Stimulated activated effector memory CD8-positive, alpha-beta T cell treated with anti-CD3 and anti-CD28 coated beads, Interleukin-12 subunit alpha, Interleukin-12 subunit beta, amount 100 ng/mL, for 72 hours (primary cell): ENCODE measurements at regions not wholly inside any gene's neighbourhood (a gene's known extent, or its start where the extent isn't known, plus 50 kb on each side); places are given as distances from the start of the nearest gene placed in this dataset.
"Not testable (repeated sequence)": the region's sequence is repeated elsewhere in the genome, so short reads cannot be mapped to it uniquely, and the experiment has no call there.

Experiments
- ATAC-seq: fragments of 150-1000 bp; cut with Tn5 transposase; 2 replicates; pipeline ENCODE4 v1.10.0; 2021
- DNase-seq, 2 donors: peaks; one replicate each; pipeline ENCODE4 v3.0.0; 2021 to 2022; ENCODE audit warnings: low spot score in 2 of 2
- H3K27ac Mint-ChIP-seq: one replicate; pipeline ENCODE4 v1.8.0; 2022; ENCODE audit warnings: mild to moderate bottlenecking, mixed read lengths
- H3K36me3 Mint-ChIP-seq: one replicate; pipeline ENCODE4 v1.8.0; 2022; ENCODE audit warnings: mild to moderate bottlenecking, mixed read lengths
- H3K4me1 Mint-ChIP-seq: one replicate; pipeline ENCODE4 v1.8.0; 2022; ENCODE audit warnings: mixed read lengths
- H3K4me3 Mint-ChIP-seq: one replicate; pipeline ENCODE4 v1.8.0; 2022; ENCODE audit warnings: mild to moderate bottlenecking, mixed read lengths
- H3K9me3 Mint-ChIP-seq: one replicate; pipeline ENCODE4 v1.8.0; 2022; ENCODE audit warnings: mixed read lengths

- DNase-seq (no peak), ATAC-seq (no peak)
- H3K27ac Mint-ChIP-seq: no peak overlapping the region
- H3K9me3 Mint-ChIP-seq: peaks cover 3% of the 10 kb centered on the region
- H3K4me3 Mint-ChIP-seq: no peak overlapping the region
- H3K4me1 Mint-ChIP-seq: no peaks in the 10 kb centered on the region
- no peaks in the 10 kb centered on the region for H3K36me3 Mint-ChIP-seq
These were observed 152.4 kb upstream of the PRICKLE1 start for GRCh38 chr12:42741771-42742510.

GRCh38 chr12:42741091-42741490 lies 151.5 kb upstream of the PRICKLE1 start:
- no peak overlapping the region for H3K27ac Mint-ChIP-seq
- DNase-seq (no peak), ATAC-seq (no peak)
- peaks cover 3% of the 10 kb centered on the region for H3K9me3 Mint-ChIP-seq
- H3K4me1 Mint-ChIP-seq: no peaks in the 10 kb centered on the region
- H3K4me3 Mint-ChIP-seq: no peak overlapping the region
- no peaks in the 10 kb centered on the region for H3K36me3 Mint-ChIP-seq

- DNase-seq (no peak), ATAC-seq (no peak)
- H3K4me3 Mint-ChIP-seq: no peak overlapping the region
- H3K27ac Mint-ChIP-seq: no peak overlapping the region
- no peaks in the 10 kb centered on the region for H3K9me3 Mint-ChIP-seq
- no peaks in the 10 kb centered on the region for H3K36me3 Mint-ChIP-seq
- H3K4me1 Mint-ChIP-seq: no peaks in the 10 kb centered on the region
These were observed 147.9 kb upstream of the PRICKLE1 start for GRCh38 chr12:42737398-42737797.

- no peak overlapping the region for H3K4me3 Mint-ChIP-seq
These were observed 146.4 kb upstream of the PRICKLE1 start for GRCh38 chr12:42735861-42736361.

GRCh38 chr12:42733911-42734310 lies 144.4 kb upstream of the PRICKLE1 start:
- DNase-seq (no peak), ATAC-seq (no peak)
- H3K36me3 Mint-ChIP-seq: no peaks in the 10 kb centered on the region

More at GRCh38 chr12:42735861-42736361, 146.4 kb upstream of the PRICKLE1 start:
- H3K27ac Mint-ChIP-seq: no peak overlapping the region
- no peak for DNase-seq
- no peaks in the 10 kb centered on the region for H3K36me3 Mint-ChIP-seq
- no peaks in the 10 kb centered on the region for H3K9me3 Mint-ChIP-seq
- ATAC-seq: no peak
- no peaks in the 10 kb centered on the region for H3K4me1 Mint-ChIP-seq

GRCh38 chr12:42732908-42733411 lies 143.4 kb upstream of the PRICKLE1 start:
- DNase-seq (no peak), ATAC-seq (no peak)
- Mint-ChIP-seq H3K4me1 (no peaks in the 10 kb centered on the region), H3K4me3 (no peak overlapping the region), H3K27ac (no peak overlapping the region), H3K36me3 (no peaks in the 10 kb centered on the region), H3K9me3 (no peaks in the 10 kb centered on the region)

More at GRCh38 chr12:42733911-42734310, 144.4 kb upstream of the PRICKLE1 start:
- Mint-ChIP-seq H3K4me1 (no peaks in the 10 kb centered on the region), H3K9me3 (no peaks in the 10 kb centered on the region), H3K27ac (no peak overlapping the region), H3K4me3 (no peak overlapping the region)

GRCh38 chr12:42730291-42730690 lies 140.7 kb upstream of the PRICKLE1 start:
- no peaks in the 10 kb centered on the region for H3K4me1 Mint-ChIP-seq
- no peak overlapping the region for H3K27ac Mint-ChIP-seq
- H3K36me3 Mint-ChIP-seq: no peaks in the 10 kb centered on the region
- DNase-seq: no peak
- no peak overlapping the region for H3K4me3 Mint-ChIP-seq
- ATAC-seq: no peak
- no peaks in the 10 kb centered on the region for H3K9me3 Mint-ChIP-seq

GRCh38 chr12:42729535-42729900 lies 140.0 kb upstream of the PRICKLE1 start:
- Mint-ChIP-seq H3K4me3 (no peak overlapping the region), H3K27ac (no peak overlapping the region), H3K9me3 (peaks cover under 1% of the 10 kb centered on the region), H3K4me1 (no peaks in the 10 kb centered on the region), H3K36me3 (no peaks in the 10 kb centered on the region)
- ATAC-seq: no peak
- no peak for DNase-seq

- no peak overlapping the region for H3K4me3 Mint-ChIP-seq
- H3K36me3 Mint-ChIP-seq: no peaks in the 10 kb centered on the region
- DNase-seq (no peak), ATAC-seq (no peak)
- no peak overlapping the region for H3K27ac Mint-ChIP-seq
- H3K4me1 Mint-ChIP-seq: no peaks in the 10 kb centered on the region
- peaks cover 2% of the 10 kb centered on the region for H3K9me3 Mint-ChIP-seq
These were observed 139.4 kb upstream of the PRICKLE1 start for GRCh38 chr12:42728770-42729534.

GRCh38 chr12:42728287-42728686 lies 138.7 kb upstream of the PRICKLE1 start:
- peaks cover 2% of the 10 kb centered on the region for H3K9me3 Mint-ChIP-seq
- H3K4me3 Mint-ChIP-seq: no peak overlapping the region
- H3K27ac Mint-ChIP-seq: no peak overlapping the region
- no peaks in the 10 kb centered on the region for H3K36me3 Mint-ChIP-seq
- ATAC-seq: no peak
- no peaks in the 10 kb centered on the region for H3K4me1 Mint-ChIP-seq
- no peak for DNase-seq

- Mint-ChIP-seq H3K36me3 (no peaks in the 10 kb centered on the region), H3K27ac (no peak overlapping the region), H3K4me3 (no peak overlapping the region), H3K4me1 (no peaks in the 10 kb centered on the region), H3K9me3 (peaks cover 2% of the 10 kb centered on the region)
- ATAC-seq: no peak
- DNase-seq: no peak
These were observed 136.3 kb upstream of the PRICKLE1 start for GRCh38 chr12:42725809-42726208.

- Mint-ChIP-seq H3K4me3 (no peak overlapping the region), H3K9me3 (peaks cover 5% of the 10 kb centered on the region), H3K36me3 (no peaks in the 10 kb centered on the region), H3K27ac (no peak overlapping the region), H3K4me1 (no peaks in the 10 kb centered on the region)
- DNase-seq: no peak
- no peak for ATAC-seq
These were observed 126.9 kb upstream of the PRICKLE1 start for GRCh38 chr12:42716491-42716891.

GRCh38 chr12:42713566-42713965 lies 124.0 kb upstream of the PRICKLE1 start:
- not testable (repeated sequence) for DNase-seq, ATAC-seq, H3K4me1 Mint-ChIP-seq, H3K4me3 Mint-ChIP-seq, H3K27ac Mint-ChIP-seq, H3K9me3 Mint-ChIP-seq, H3K36me3 Mint-ChIP-seq

- DNase-seq, ATAC-seq, H3K4me1 Mint-ChIP-seq, H3K4me3 Mint-ChIP-seq, H3K9me3 Mint-ChIP-seq, H3K27ac Mint-ChIP-seq, H3K36me3 Mint-ChIP-seq: not testable (repeated sequence)
These were observed 118.8 kb upstream of the PRICKLE1 start for GRCh38 chr12:42708374-42708773.

- H3K27ac Mint-ChIP-seq: no peak overlapping the region
- no peak overlapping the region for H3K4me3 Mint-ChIP-seq
- no peaks in the 10 kb centered on the region for H3K4me1 Mint-ChIP-seq
- no peaks in the 10 kb centered on the region for H3K36me3 Mint-ChIP-seq
- ATAC-seq (no peak), DNase-seq (no peak)
- peaks cover 7% of the 10 kb centered on the region for H3K9me3 Mint-ChIP-seq
These were observed 118.0 kb upstream of the PRICKLE1 start for GRCh38 chr12:42707312-42708226.
